SW480 (cell line): ENCODE measurements at regions not wholly inside any gene's neighbourhood (a gene's known extent, or its start where the extent isn't known, plus 50 kb on each side); places are given as distances from the start of the nearest gene placed in this dataset.

ENCODE experiments used
- DNase-seq: peaks from one replicate; pipeline ENCODE4 v3.0.0-alpha.2; 2016; ENCODE audit warnings: low spot score

DNA sequence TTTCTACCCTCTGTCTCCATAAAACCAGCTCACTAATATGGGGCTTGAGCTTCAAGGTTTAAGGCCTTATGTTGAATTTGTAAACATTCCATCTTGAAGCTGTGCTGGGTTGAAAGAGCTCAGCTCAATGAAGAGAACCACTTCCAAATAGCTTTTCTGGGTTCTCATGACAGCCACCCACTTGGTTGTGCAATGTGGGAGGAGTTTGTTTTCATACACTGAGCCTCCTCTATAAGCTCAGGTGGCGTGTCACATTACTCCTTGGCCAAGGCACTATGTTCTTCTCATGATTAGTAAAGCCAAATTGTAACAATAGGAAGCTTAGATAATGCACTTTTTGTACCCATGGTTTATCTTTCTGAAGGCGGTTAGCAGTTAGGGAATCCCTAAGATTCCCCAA lies 265.6 kb downstream of the PTEN start:
- DNase-seq = no peak

DNA sequence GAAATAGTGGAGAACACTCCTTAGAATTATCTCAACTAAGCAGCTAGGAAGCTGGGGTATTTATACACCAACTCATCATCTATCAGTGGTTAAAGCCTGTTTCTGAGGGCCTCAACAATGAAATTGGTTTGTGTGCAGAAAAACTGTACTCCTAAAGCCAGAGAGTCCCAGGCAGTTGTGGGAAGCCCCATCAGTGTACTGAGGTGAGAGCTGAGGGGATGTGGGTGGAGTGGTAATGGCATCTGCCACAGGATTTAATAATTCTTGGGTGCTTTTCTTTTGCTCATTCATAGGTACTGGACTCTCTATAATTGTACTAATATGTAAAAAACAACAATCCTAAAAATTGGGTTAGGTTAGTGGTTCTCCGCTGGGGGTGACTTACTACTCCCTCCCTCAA lies 267.5 kb downstream of the PTEN start:
- no peak for DNase-seq

DNA sequence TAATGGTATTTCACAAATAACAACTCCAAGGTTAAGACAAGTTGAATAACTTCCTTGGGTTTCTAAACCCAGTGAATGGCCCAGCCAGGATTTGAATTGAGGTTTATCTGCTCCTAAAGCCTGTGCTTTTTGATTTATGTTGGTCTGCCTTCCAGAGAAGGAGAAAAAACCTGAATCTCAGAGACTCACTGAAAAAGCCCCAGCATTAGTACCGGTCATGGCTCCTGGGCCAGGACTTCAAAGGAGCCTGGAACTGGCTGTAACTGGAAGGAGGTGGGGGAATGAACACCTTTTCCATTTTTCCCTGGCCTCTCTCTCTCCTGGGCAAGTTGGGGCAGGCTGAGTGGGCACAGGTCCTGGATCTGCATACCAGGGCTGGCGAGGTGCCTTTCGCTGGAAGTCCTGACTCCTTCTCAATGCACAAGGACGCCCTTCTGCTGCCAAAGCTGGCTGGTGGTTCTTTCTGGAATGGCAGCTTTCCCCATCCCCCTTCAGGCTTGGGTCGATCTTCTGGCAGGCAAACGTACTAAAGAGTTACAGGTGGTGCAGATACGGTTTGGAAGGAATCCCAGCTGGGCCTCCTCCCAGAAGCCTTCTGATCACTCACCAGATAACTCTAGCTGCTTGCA lies 268.2 kb downstream of the PTEN start:
- no peak for DNase-seq

DNA sequence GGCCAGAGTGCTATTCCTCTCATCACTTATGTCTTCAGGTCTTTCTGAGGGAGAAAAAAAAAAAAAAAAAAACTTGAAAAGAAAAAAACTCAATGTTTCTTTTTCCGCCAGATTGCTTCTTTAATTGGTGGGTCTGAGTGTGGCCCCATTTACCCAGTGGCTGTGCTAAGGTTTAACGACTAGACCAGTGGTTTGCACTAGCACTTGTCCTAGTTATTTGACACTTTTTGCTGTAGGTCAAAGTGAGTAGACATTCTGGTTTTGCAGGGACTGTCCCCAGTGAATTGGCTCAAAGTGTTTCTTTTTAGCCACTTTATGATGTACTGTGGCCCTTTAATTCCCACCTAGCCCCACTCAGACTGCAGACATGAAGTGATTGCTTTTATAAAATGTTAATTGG lies 273.3 kb downstream of the PTEN start:
- no peak for DNase-seq

DNA sequence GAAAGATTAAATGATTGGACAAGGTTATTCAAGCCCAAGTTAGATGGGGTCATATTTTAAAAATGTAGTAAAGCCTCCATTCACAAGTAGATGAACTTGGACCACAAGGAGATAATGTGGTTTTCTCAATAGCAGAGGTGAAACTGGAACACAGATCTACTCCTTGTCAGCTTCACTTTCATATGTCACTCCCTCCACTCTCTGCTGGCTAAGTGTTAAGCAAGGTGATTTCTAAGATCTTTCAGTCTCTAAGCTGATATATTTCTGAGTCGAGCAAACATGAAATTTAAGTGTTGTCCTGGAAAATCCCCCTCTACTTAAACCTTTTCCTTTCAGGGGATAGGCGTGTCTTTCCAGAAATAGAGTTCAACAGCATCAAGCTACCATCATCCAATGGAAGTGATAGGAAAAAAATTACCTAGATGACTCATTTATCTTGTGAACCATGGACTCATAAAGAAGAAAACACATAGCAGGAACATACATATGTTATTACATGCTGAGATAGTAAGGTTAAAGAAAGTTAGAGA lies 275.0 kb downstream of the PTEN start:
- peak; percentile 12 for DNase-seq

DNA sequence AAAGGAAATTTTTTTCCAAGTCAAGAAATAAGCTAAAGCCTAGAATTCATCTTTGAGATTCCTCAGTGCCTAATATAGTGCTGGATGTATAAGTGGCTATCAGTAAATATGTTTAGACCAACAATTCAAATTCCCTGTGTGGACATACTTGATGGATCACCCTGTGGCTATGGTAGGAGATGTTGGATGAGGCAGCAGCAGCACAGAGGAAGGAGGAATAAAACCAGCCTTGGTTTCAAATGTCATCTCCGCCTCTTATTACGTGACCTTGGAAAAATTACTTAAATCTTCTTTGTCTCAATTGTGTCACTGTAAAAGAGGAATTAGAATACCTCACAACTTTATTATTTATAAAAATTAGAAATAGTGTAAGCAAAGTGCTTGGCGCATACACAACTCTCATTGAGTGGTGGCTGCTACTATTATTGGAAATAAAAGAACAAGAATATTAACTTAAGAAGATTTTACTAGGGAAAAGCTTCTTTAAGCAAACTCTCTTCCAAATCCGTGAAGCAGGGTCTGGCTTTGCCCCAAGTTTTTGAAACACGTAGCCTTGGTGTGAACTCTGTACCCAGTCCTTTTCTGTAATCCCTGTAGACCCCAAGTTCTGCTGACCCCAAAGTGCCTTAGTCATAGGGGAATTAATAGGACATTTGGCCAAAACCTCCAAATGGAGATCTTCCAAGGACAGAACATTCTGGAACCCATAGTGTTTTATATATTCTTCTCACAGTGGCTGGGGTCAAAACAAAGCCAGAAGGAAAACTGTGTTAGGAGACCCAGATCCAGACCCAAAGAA lies 283.8 kb downstream of the PTEN start:
- no peak for DNase-seq

DNA sequence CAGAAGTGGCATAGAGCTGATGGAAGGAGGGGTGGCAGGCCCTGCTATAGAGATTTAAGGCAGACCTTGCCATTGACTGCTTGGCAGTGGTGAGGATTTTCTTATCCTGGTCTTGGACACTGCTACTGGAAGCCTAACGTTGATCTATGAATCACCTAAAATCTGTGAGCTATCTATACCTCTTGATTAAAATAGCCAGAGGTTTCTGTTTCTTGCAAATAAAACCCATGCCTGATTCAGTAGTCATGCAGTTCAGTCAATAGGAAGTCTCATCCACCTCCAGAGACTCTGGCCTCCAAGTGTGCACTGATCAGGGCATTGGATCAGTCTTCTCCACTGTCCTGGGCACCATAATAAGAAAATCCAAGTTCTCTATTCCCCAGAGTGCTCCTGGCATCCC lies 286.5 kb downstream of the PTEN start:
- DNase-seq = no peak

DNA sequence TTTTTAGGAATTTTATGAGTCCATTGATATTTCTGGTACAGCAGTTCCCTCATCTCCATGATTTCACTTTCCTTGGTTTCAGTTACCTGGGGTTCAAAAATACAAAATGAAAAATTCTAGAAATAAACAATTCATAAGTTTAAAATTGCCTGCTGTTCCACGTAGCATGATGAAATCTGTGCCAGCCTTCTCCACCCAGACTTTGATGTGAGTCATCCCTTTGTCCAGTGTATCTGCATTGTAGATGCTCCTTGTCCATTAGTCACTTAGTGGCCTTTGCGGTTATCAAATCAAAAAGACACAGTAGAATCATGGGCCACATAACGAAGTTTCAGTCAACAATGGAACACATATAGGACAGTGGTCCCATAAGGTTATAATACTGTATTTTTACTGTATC lies 286.9 kb downstream of the PTEN start:
- DNase-seq = peak; percentile 84

DNA sequence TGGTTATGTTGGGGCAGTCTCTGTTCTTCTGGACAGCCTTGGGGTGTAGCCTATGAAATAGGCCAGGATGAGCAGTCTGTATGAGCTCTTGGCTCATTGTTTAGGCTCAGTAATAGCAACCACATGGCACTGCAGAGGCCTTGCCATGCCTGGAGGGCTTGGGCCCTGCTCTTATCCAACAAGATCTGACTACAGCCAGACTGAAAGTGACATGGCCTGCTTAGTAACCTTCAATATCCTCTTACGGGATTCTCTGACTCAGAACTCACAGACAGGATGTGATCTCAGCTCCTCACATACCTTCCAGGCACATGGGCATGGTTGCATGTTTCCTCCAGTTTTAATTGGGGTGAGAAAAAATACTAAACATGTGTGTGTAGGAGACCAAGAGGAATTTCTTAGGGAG lies 289.3 kb downstream of the PTEN start:
- DNase-seq = peak; percentile 22

DNA sequence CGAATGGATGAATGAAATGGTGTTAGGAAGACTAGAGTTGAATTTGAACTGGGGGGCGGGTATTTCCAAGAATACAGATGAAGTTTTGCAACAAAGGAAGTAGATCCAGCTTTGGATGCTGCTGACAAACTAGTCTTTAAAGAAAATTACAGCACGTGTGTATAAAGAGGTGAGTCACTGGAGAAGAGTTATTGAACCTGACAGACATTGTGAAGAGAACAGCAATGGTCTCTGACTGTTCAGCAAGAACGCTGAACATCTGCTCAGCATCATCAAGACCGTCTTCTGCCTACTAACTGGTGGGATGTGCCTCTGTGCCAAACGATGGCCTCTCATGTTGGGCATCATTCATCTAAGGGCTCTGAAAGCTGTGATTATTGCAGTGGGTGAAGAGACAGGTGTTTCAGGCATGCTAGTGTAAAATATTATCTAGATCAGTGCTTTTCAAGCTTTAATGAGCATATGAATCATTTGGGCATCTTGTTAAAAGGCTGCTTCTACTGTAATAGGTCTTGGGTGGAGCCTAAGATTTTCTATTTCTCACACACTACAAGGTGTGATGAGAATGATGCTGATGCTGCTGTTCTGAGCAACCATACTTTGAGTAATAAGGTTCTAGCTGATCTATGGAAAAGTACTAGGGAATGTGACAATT lies 291.3 kb downstream of the PTEN start:
- DNase-seq = no peak

DNA sequence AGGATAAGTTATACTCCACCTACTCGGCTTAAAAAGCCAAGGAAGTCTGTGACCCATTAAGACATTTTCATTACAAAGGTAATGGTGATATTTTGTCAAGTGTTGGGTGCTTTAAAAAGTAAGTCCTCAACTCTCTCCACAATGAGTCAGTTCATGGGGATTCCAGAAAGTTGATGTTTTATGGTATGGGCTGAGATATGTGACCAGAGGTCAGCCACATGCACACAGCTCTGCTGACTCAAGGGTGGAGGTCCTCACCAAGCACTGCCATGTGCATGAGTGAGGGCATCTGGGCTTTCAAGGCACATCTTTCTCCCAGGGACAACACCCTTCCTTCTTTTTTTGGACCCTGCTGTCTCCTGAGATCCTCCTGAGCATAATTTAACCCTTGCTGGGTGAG lies 292.9 kb downstream of the PTEN start:
- no peak for DNase-seq

DNA sequence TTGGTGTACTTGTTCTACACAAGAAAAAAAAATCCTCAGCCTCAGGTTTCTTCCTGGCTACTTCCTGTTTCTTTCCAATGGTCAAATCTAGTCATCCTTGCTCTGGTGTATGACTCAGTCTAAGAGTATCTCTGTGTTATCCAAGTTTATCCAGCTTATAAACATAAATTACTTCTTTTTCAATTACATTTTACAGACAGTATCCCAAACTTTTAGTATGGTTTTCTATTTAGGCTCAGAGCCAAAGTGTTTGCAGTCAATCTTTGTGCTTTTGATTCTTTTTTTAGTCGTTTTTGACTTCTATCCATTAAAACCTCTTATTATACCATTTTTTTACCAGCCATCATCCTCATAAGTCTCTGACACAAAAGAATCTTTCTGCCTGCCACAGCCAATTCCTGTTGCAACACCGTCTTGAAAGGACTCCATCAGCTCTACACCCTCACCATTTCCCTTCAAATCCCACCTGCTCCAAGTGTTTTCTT lies 294.6 kb downstream of the PTEN start:
- peak; percentile 20 for DNase-seq

DNA sequence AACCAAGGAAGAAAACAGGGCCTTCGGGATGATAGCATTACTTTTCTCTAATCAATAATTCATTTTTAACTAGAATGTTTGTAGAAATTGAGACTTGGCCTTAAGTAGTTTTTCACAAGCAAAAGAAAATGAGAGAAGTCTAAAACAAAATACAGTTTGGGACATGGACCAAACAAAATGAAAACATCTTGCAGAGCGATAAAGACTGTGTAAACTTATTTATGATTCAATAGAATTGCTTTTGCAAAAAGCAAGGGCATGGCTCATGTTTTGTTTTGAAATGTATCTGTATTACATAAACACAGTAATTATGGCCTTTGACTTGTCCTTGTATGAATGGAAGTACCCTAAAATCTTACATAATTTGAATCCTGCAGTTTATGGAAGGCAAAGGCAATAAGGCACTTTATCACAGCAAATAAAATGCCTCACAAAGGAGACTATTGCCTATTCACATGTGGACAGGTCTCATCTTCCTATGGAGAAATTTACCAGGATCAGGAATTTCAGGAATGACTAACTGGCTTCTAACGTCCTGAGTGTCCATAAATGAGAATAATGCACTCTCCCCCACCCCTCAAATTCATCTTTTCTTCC lies 295.2 kb downstream of the PTEN start:
- no peak for DNase-seq

DNA sequence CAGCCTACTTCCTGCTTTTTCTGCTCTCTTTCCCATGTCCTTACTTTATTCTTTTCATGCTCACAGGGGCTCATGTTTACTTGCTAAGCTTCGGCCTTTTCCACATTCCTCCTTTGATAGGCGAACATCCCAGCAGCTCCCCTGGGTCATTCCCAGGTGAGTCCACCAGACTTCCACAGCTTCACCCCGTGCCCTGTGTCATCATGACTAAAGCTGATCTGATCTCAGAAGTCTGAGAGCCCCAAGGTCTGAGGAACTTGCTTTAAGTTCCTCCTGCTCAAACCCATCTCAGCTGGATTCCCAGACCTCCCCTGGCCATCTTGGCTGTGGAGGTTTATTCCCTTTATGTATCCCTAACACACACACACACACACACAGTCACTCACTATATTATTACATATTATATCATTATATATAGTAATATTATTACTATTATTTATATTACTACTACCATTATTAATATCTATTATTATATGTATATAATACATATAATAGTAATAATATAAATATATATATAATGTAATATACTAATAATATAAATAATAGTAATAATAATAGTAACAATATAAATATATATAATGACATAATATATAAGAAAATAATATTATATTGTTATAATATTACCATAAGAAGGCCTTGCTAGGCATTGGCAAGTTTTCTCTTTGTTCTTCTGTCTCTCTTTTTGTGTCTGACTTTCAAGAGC lies 295.9 kb downstream of the PTEN start:
- DNase-seq = no peak

DNA sequence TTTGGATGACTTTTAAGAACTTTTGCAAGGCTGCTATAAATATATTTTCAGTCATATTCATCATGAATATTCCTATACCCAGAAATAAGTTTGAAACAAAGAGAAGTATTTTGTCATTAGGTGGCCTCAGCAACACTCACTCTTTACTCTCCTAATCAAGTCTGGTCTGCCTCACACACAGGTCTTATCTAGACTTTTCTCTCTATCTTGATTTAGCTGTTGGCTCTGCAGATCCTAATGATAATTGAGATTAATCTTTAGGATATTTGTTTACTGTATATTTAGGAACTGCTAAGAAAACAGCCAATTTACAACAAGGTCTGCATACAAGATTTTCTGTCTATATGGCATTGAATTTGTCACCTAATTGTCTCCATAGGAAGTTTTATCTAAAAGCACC lies 297.6 kb downstream of the PTEN start:
- DNase-seq = no peak

DNA sequence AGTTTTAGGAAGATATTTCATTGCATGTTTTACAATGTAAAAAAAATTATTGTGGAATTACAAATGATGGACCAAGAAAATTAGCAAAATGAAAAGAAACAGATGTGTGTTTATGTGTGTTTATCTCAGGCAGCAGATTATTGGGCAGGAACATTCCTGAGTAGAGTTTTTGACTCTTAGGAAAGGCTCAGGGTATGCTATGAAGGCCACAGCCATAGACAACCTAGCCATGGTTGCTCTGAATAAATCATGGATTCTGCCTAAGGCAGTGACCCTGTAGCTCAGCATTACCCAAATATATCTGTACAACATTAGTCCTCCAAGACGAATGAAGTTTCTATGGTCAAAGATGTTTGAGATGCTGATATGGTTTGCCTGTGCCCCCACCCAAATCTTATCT lies 298.3 kb downstream of the PTEN start:
- no peak for DNase-seq

DNA sequence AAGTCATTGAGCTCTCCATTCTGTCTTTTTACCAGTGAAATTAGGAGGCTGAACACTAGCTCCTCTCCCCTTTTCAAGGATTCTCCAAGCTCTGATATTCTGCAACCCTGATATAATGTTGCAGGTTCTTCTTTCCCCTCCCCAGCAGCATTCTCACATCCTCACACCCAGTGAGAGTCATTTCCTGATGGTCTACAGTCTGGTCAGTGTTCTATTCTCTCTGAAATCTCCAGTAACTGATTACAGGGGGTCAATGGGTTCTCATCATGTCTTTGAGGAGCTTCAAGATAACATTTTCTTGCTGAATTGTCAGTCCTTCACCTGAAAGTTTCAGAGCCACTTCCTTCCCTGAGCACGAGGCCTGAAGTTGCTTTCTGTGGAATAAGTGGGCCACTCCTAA lies 299.4 kb downstream of the PTEN start:
- no peak for DNase-seq

DNA sequence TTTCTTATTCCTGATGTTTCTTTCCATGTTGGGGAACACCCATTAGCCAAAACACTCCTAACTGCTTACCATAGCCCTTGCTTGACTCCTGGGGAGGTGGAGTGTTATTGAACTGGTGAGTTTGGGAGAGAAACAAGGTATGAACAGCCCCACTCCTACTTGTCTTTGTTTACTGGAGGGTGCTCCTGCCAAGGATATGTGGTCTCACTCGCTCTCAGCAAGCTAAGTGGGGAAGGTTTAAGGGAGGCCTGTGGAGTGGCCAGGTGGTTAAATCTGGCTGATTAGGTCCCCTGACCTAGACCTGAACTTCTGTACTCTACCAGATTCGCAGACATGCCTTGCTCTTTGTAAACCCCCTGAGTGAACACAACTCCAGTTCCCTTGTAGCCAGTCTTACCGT lies 300.1 kb downstream of the PTEN start:
- DNase-seq = no peak

DNA sequence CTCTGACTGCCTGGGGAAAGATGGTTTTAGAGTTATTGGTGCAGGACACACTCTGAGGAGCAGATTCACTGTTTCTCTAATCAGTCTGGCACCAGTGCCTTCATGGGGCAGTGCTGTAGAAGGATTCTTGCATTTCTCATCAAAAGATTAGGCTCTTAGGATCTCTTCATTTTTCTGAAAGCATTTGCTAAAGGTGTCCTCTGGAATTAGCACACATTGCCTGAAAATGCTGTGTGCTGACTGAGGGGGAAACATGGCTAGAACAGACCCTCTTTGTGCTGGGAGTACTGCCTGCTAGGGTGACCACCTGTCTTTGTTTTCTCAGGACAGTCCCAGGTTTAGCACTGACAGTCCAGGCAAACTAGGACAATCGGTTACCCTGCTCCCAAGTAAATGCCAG lies 301.0 kb downstream of the PTEN start:
- no peak for DNase-seq

DNA sequence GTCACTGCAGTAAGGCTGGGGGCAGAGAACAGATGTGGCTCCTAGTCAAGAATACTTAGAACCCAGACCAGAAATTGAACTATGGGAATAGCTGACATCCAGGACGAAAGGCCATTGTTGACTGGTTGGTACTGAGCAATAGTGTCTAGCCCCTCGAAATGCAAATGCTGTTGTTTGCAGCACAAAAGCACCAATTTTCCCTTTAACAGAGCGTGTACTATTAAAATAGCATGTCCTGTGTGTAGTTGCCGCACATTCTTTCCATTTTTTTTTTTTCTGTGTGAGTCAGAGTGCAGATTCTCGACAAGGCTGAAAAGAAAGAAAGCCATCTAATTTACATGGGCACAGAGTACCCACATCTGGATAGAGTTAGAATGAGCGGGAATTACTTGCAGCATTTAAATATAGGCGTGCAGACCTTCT lies 302.4 kb downstream of the PTEN start:
- no peak for DNase-seq

DNA sequence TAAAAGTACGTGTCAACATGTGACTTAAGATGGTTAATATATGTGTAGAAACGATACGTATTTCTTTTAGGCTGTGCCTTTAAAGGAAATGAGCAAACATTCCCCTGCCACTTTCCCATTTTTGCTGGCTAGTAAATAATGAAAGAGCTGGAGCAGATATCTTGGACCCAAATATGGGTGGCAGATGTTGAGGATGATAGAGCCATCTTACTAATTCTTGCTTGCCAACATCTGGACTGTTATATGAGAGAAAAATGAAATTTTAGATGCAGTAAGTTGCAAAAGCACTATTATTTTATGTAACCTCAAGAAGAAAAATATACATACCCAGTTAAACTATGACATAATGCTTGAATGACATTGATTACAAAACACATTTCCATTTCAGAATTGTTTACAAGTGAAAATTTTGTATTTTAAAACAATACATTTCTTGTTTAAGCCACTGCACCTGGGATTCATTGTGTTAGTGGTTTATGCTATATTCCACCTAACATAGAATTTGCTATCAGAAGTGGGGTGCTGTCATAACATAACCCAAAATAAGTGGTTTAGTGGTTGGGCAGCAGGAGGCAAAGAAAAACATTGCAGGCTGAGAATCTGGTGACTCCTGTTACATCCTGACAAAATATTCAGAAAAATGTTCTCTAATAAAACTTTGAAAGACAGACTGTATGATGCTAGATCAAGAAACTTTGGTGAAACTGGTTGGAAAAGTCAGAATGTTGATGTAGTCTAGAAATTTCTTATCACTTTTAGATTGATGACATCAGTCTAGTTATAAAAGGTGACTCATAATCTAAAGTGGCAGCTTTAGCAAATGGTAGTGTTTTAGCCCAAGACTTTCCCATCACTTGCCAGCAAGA lies 305.0 kb downstream of the PTEN start:
- no peak for DNase-seq
